ENCODE measurements at regions not wholly inside any gene's neighbourhood (a gene's known extent, or its start where the extent isn't known, plus 50 kb on each side); places are given as distances from the start of the nearest gene placed in this dataset.

- no peak for TF ChIP-seq TCF12 (IDR thresholded peaks at IDR 0.05; ENCODE audit: low read depth, low read length)
- TF ChIP-seq EGR1 (IDR thresholded peaks at IDR 0.05; ENCODE audit: borderline replicate concordance, low read depth, low read length): no peak
- TF ChIP-seq MAFK (IDR thresholded peaks at IDR 0.05; ENCODE audit: low read depth, low read length): no peak
- no peak for TF ChIP-seq CTCF (IDR thresholded peaks at IDR 0.05; ENCODE audit: control extremely low read depth in 1 of 3, insufficient read depth in 1 of 3, low read depth in 1 of 3, low read length in 3 of 3)
Measured at GRCh38 chr5:29114331-29114768, 2076.0 kb upstream of the CDH9 start.

All from H1 (cell line).